Brain microvascular endothelial cell (primary cell): ENCODE measurements at regions not wholly inside any gene's neighbourhood (a gene's known extent, or its start where the extent isn't known, plus 50 kb on each side); places are given as distances from the start of the nearest gene placed in this dataset.
"Not testable (repeated sequence)": the region's sequence is repeated elsewhere in the genome, so short reads cannot be mapped to it uniquely, and the experiment has no call there.

ENCODE experiments used
- DNase-seq: peaks from one replicate; pipeline ENCODE4 v3.0.0-alpha.2; 2020
- H3K27ac ChIP-seq: fragments of 250-450 bp; sonication (Bioruptor Pico); 2 replicates; pipeline ENCODE4 v1.5.1; 2020; ENCODE audit warnings: mild to moderate bottlenecking, moderate library complexity
- H3K27me3 ChIP-seq: fragments of 250-450 bp; sonication (Bioruptor Pico); replicated peaks from 2 replicates; pipeline ENCODE4 v1.5.1; 2020; ENCODE audit warnings: mild to moderate bottlenecking
- H3K36me3 ChIP-seq: fragments of 250-450 bp; sonication (Bioruptor Pico); replicated peaks from 2 replicates; pipeline ENCODE4 v1.5.1; 2020; ENCODE audit warnings: mild to moderate bottlenecking
- H3K4me3 ChIP-seq: 2 replicates; pipeline ENCODE4 v1.5.1; 2011; ENCODE audit warnings: low read depth, mild to moderate bottlenecking, control low read depth, low read length, moderate library complexity
- CTCF ChIP-seq: IDR thresholded peaks from 2 replicates; pipeline ENCODE4 v1.5.1; 2011; ENCODE audit warnings: low read depth, mild to moderate bottlenecking, moderate library complexity, low read length, control low read depth, inconsistent platforms; ENCODE audit errors: missing control alignments
- in situ Hi-C: cut with HindIII; loops from 2 replicates; pipeline ENCODE4 v1.10.0; 2017; ENCODE audit warnings: low sequenced_read_pairs, low pct_ligation_motif_present

DNA sequence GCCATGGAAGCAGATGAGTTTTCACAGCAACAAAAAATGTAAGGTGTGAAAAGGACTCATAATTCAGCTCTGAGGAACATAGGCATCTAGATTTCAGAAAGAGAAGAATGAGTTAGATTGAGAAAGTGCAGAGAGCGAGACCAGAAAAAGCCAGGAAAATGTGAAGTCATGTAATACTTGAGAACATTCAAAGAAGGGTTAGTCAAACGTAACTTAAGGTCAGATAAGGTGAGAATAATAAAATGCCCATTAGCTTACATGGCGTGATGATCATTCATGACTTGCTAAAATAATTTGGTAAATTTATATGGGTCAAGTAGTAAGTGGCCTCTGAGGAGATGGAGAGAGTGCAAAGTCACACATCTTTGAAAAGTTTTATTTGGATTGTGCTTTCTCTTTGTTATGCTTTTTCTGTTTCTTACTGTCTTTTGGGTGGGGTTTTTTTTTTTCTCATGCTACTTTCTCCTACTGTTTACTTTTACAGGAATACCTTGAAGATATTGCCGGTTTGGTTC lies 271.8 kb upstream of the NRG3 start:
- Histone ChIP-seq H3K27ac (no peak overlapping the region), H3K4me3 (no peak overlapping the region), H3K36me3 (no peaks in the 10 kb centered on the region), H3K27me3 (no peaks in the 10 kb centered on the region)
- in situ Hi-C loops = no loop called here
- no peak for TF ChIP-seq CTCF
- DNase-seq = no peak

- H3K27ac ChIP-seq, H3K27me3 ChIP-seq, DNase-seq, H3K4me3 ChIP-seq, H3K36me3 ChIP-seq, in situ Hi-C loops: not testable (repeated sequence)
Measured at GRCh38 chr10:81644485-81644884, 230.5 kb upstream of the NRG3 start.

DNA sequence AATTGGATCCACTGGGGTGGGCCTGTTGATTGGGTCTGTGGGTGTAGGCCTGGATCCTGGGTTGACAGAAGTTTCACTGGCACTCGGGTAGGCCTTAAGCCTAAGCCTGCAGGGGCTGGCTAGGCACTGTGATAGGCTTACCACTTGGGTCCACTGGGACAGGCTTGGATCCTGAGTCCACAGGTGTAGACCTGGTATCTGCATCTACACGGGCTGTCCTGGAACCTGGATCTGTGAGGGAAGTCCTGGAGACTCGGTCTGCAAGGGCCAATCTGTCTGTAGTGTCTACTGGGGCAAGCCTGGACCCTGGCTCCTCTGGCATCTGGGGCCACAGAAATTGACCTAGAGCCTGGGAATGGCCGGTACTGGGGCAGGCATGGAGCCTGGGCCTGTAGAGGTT lies 219.0 kb upstream of the NRG3 start:
- no peak for TF ChIP-seq CTCF
- Histone ChIP-seq H3K27ac (no peak overlapping the region), H3K27me3 (no peaks in the 10 kb centered on the region), H3K4me3 (no peak overlapping the region), H3K36me3 (no peaks in the 10 kb centered on the region)
- in situ Hi-C loops = no loop called here
- no peak for DNase-seq

DNA sequence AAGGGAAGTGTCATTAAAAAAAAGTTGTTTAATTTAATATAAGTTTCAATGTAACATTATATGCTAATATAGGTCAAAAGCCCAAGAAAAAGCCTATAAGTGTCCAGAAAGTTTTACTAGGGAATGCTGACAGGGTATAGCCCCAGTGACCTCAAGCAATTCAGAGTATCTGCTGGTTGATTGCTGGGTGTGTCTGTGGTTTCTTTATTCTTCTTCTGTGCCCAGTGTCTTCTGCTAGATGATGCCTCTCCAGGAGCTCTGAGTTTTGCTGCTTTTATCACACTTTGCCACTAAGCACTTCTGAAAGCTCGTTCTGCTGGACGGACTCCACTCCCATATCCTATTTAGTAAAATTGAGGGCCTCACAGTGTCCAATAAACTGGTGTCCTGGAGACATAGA lies 212.2 kb upstream of the NRG3 start:
- no peaks in the 10 kb centered on the region for H3K27me3 ChIP-seq
- no peak for TF ChIP-seq CTCF
- no peak for DNase-seq
- H3K4me3 ChIP-seq = no peak overlapping the region
- in situ Hi-C loops = no loop called here
- no peak overlapping the region for H3K27ac ChIP-seq
- H3K36me3 ChIP-seq = no peaks in the 10 kb centered on the region

- in situ Hi-C loops, H3K36me3 ChIP-seq, DNase-seq, H3K27me3 ChIP-seq, H3K4me3 ChIP-seq, H3K27ac ChIP-seq: not testable (repeated sequence)
Measured at GRCh38 chr10:81664800-81665199, 210.2 kb upstream of the NRG3 start.

- Histone ChIP-seq H3K27ac (no peak overlapping the region), H3K27me3 (no peaks in the 10 kb centered on the region), H3K36me3 (no peaks in the 10 kb centered on the region), H3K4me3 (no peak overlapping the region)
- no peak for DNase-seq
- in situ Hi-C loops = no loop called here
- TF ChIP-seq CTCF = no peak
Measured at GRCh38 chr10:81674941-81675340, 200.1 kb upstream of the NRG3 start.

DNA sequence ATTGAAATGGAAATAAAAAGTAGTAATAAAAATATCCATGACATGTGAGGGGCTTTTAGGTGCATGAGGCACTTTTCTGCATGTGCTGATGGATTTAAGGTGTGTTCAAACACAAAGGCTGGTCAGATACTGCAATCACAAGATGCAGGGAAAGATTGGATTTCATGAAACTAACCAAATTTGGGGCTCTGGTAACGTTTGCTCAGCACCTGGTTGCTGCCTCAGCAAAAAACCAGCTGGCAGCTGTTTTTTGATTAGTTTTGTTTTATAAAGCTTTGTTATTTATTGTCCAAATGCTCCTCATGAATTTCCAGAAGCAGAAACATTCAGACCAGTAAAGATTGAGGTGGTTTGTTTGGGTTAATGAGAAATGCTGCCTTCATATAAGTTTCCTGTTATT lies 195.7 kb upstream of the NRG3 start:
- Histone ChIP-seq H3K27ac (no peak overlapping the region), H3K4me3 (no peak overlapping the region), H3K27me3 (no peaks in the 10 kb centered on the region), H3K36me3 (no peaks in the 10 kb centered on the region)
- no peak for TF ChIP-seq CTCF
- DNase-seq = no peak
- in situ Hi-C loops = no loop called here
